Neutrophil (primary cell): ENCODE measurements at regions not wholly inside any gene's neighbourhood (a gene's known extent, or its start where the extent isn't known, plus 50 kb on each side); places are given as distances from the start of the nearest gene placed in this dataset.

Experiments
- H3K27ac ChIP-seq: fragments of 200-600 bp; sonication (generic); 2 replicates; pipeline ENCODE4 v1.5.1; 2016; ENCODE audit warnings: mild to moderate bottlenecking, moderate library complexity
- H3K27me3 ChIP-seq: fragments of 200-600 bp; sonication (generic); 2 replicates; pipeline ENCODE4 v1.6.0; 2016; ENCODE audit warnings: mild to moderate bottlenecking
- H3K36me3 ChIP-seq: fragments of 200-600 bp; sonication (generic); 2 replicates; pipeline ENCODE4 v1.5.1; 2017
- H3K4me1 ChIP-seq, 2 experiments: fragments of 200-600 bp in 1 of 2; sonication (generic) in 1 of 2; 1 replicate in 1 of 2; 2 replicates in 1 of 2; pipeline versions ENCODE4 v1.5.1 to v1.6.1; 2013 to 2016; ENCODE audit warnings: low read depth in 1 of 2, low read length in 1 of 2, mild to moderate bottlenecking in 1 of 2, moderate library complexity in 1 of 2; ENCODE audit not compliant: control insufficient read depth in 1 of 2, insufficient read depth in 1 of 2
- H3K4me3 ChIP-seq, 2 experiments: fragments of 200-600 bp in 1 of 2; sonication (generic) in 1 of 2; 1 replicate in 1 of 2; 2 replicates in 1 of 2; pipeline ENCODE4 v1.5.1; 2013 to 2016; ENCODE audit warnings: low read depth in 1 of 2, low read length in 1 of 2, mild to moderate bottlenecking in 1 of 2, moderate library complexity in 1 of 2
- H3K9me3 ChIP-seq: fragments of 200-600 bp; sonication (generic); 2 replicates; pipeline ENCODE4 v1.5.1; 2016
- CTCF ChIP-seq: fragments of 200-600 bp; sonication (generic); IDR thresholded peaks from 2 replicates; pipeline ENCODE4 v1.5.1; 2016; ENCODE audit warnings: antibody characterized with exemption

GRCh38 chr19:28027116-28027515 lies 1185.8 kb downstream of the UQCRFS1 start:
- Histone ChIP-seq H3K9me3 (no peaks in the 10 kb centered on the region), H3K4me1 (no peaks in the 10 kb centered on the region), H3K27ac (no peak overlapping the region), H3K4me3 (no peak overlapping the region), H3K27me3 (no peaks in the 10 kb centered on the region), H3K36me3 (no peaks in the 10 kb centered on the region)
- TF ChIP-seq CTCF: no peak

- no peak overlapping the region for H3K4me3 ChIP-seq
- no peaks in the 10 kb centered on the region for H3K36me3 ChIP-seq
- no peaks in the 10 kb centered on the region for H3K27me3 ChIP-seq
- H3K9me3 ChIP-seq: no peaks in the 10 kb centered on the region
- no peak overlapping the region for H3K27ac ChIP-seq
- TF ChIP-seq CTCF: no peak
- no peaks in the 10 kb centered on the region for H3K4me1 ChIP-seq
These were observed 1186.3 kb downstream of the UQCRFS1 start for GRCh38 chr19:28026636-28027035.

- Histone ChIP-seq H3K9me3 (no peaks in the 10 kb centered on the region), H3K36me3 (no peaks in the 10 kb centered on the region), H3K27ac (no peak overlapping the region), H3K4me1 (no peaks in the 10 kb centered on the region), H3K27me3 (no peaks in the 10 kb centered on the region), H3K4me3 (no peak overlapping the region)
- no peak for TF ChIP-seq CTCF
These were observed 1188.0 kb downstream of the UQCRFS1 start for GRCh38 chr19:28024920-28025319.

GRCh38 chr19:28023064-28023463 lies 1189.9 kb downstream of the UQCRFS1 start:
- no peaks in the 10 kb centered on the region for H3K9me3 ChIP-seq

GRCh38 chr19:28022506-28022905 lies 1190.4 kb downstream of the UQCRFS1 start:
- H3K9me3 ChIP-seq: no peaks in the 10 kb centered on the region
- no peak overlapping the region for H3K27ac ChIP-seq
- TF ChIP-seq CTCF: no peak
- H3K27me3 ChIP-seq: no peaks in the 10 kb centered on the region
- H3K4me3 ChIP-seq: no peak overlapping the region
- H3K36me3 ChIP-seq: no peaks in the 10 kb centered on the region
- H3K4me1 ChIP-seq: no peaks in the 10 kb centered on the region

More at GRCh38 chr19:28023064-28023463, 1189.9 kb downstream of the UQCRFS1 start:
- Histone ChIP-seq H3K27ac (no peak overlapping the region), H3K4me1 (no peaks in the 10 kb centered on the region), H3K36me3 (no peaks in the 10 kb centered on the region), H3K4me3 (no peak overlapping the region), H3K27me3 (no peaks in the 10 kb centered on the region)
- TF ChIP-seq CTCF: no peak
